ENCODE measurements at regions not wholly inside any gene's neighbourhood (a gene's known extent, or its start where the extent isn't known, plus 50 kb on each side); places are given as distances from the start of the nearest gene placed in this dataset.
"Not testable (repeated sequence)": the region's sequence is repeated elsewhere in the genome, so short reads cannot be mapped to it uniquely, and the experiment has no call there.

DNA sequence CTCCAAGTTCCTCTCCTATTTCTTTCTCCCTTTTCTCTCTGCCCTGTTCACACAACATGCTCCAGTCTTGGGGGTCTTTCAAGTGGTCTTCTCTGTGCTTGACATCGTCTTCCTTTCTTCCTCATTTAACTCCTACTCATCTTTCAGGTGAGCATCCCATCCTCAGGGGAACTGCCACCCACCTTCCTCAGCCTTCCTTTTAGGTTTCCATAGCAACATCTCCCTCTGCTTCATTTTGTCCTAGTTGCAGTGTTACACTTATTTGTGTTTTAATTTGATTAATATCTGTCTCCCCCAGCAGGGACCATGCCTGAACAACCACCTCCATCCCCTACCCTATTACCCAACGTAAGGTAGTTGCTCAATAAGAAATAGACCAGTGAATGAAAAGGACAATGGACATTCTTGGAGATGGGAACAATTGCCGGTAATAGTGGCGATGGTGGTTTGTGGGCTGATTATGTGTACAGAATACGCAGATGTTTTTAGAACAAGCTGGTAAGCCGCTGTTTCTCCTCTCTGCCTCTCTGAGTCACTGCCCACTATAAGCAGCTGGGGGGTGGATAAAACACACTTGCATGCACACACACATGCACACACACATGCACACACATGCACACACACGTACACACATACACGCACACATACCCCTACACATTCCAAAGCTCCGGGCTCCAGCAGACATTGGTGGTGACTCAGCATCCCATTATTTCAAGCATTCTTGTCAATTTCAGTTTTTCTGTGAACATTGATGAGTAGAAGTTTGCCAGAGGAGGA is 251.6 kb downstream of the GATA3 start:
- in situ Hi-C loops (cut with MboI; ENCODE audit: low sequenced_read_pairs): no loop called here

DNA sequence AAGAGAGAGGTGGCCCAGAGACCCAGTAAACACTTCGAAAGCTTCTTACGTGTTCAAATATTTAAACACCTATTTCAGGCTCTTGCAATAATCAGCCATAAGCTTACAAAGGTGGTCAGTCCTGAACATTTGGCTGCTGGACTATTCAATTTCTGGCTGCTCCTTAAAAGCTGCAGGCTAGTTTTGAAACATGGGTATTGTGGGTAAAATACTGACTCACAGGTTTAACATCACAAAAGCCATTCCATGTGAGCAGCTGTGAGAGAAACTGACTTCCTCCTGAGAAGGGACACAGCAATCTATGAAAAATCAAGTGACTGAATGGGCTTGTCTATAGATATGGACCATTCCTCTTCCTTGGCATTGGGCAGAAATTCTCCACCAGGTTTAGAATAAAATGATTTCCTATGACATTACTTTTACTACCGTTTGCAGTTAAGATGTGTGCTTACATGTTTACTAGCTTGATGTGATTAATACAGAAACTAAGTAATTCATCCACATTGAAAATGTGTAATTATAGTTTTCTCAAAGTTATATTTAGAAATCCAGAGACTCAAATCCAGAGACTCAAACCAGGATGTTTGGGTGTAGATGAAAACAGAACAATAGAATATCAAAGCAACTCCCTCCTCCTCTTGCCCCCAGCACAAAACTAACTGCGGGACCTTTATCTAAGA is 252.3 kb downstream of the GATA3 start:
- in situ Hi-C loops (cut with MboI; ENCODE audit: low sequenced_read_pairs): no loop called here

DNA sequence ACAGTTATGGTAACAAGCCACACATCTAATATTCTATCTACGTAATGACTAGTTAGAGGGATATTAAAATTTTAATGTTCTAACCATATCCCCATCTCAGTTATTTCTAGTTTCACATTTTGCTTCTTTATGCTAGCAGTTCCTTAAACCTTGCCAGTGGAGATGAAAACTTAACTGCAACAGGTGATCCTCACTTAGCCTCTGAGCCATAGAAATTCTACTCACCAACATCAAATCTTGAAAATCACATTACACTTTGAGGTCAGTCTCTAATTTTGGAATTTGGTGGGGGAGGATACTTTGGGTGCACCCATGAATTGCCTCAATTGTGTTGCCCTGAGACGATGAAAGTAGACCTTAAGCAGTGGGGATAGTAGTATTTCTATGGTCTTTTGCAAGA is 256.4 kb downstream of the GATA3 start:
- in situ Hi-C loops (cut with MboI; ENCODE audit: low sequenced_read_pairs): no loop called here

DNA sequence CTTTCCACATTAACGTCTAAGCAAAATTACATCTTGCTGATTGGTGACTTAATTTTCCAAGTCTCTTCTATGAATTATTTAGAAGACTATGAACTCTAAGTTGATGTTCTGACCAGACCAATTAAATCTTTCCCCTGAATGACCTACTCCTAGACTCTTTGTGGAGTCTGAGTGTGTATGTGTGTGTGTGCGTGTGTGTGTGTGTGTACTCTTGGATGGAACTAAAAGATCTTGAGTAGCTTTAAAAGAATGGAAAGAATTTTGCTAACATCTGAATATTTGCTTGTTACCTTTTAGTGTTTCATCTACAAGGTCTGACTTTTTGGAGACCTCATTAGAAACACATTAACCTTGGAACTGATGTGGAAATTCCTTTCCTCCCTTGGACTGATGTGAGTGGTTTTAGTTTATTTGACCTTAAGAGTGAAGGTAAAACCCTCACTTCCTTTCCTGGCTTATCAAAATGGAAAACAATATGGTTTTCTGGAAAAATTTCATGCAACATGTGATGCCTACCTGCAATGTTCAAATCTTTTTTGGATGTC is 257.1 kb downstream of the GATA3 start:
- in situ Hi-C loops (cut with MboI; ENCODE audit: low sequenced_read_pairs): no loop called here

DNA sequence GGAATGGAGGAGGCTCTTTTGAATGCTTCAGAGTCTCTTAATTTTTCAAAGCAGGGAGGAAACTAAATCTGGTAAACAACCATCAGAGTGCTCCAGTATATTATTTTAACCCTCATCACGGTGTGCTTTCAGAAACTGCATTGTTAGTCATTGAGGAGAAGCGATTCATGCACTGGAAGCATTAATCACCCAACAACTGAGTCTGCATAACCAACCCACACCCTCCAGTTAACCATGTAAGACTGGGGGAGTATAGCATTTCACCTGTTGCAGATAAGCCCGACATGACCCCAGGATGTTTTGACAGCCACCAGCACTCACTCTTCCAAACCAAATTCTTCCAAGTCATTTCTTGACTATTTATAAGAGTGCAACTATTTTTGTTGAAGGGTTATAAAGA is 257.6 kb downstream of the GATA3 start:
- in situ Hi-C loops (cut with MboI; ENCODE audit: low sequenced_read_pairs): no loop called here

DNA sequence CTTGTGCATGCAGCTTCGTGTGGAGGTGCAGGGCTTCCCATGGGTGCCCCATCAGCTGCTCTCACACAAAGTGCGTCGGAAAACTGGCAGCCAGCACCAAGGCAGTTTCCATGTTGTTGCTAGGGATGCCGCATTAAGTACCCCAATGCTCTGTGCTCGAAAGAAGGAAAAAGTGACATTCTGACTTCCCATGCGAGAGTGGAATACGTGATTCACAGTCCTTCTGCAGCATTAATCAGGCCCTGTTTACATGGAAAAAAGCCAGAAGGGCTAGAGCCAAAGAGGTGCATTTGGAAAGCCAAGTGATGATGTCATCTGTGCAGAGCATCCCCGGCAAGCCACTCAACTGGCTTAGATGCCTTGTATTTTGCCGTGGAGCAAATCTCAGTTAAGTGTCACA is 258.3 kb downstream of the GATA3 start:
- in situ Hi-C loops (cut with MboI; ENCODE audit: low sequenced_read_pairs): no loop called here

DNA sequence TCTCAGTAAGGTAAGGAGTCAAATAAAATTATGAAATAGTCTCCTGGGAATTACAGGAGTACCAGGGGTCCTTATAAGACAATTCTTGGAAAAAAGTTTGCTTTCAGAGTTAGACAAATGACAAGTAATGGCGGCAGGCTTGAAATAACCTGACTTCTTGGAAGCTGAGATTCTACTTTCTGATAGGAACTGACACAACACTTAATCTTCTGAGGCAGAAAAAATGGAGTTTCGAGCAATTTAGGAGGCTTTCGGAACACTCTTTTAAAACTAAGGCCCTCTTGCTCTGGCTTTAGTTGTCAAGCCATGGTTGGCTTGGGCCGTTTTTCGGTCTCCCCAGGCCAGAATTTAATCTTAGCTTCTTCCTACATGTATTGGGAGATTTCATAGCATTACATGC is 260.0 kb downstream of the GATA3 start:
- in situ Hi-C loops (cut with MboI; ENCODE audit: low sequenced_read_pairs): no loop called here

DNA sequence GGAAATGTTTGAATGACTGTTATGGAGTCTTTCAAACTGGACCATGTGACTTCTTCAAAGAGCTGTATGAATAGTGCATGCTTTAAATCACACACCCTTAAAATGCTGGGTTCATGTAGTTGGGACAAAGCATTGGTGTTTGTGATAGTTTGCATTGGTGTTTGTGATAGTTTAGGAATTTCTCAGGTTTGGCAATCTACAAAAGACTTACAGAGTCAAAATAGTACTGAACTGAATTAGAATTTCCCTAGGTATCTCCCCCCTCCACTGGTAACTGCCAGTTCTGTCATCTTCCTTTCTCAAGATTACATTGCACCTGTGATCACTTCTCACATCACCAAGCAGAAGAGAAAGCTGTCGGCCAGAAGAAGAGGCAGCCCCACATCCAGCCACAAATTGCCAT is 261.1 kb downstream of the GATA3 start:
- in situ Hi-C loops (cut with MboI; ENCODE audit: low sequenced_read_pairs): no loop called here

DNA sequence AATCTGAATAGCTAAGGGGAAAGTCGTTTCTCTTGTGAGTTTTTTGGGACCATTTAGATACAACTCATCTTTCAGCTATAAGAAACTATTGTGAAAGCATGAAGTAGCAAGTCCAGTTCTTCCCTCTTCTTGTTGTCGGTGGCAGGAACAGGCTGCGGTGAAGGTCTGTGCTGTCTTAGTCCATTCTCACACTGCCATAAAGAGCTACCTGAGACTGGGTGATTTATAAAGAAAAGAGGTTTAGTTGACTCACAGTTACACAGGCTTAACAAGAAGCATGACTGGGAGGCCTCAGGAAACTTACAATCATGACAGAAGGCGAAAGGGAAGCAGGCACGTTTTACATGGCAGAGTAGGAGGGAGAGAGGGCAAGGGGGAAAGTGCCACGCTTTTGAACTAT is 261.8 kb downstream of the GATA3 start:
- in situ Hi-C loops (cut with MboI; ENCODE audit: low sequenced_read_pairs): no loop called here

DNA sequence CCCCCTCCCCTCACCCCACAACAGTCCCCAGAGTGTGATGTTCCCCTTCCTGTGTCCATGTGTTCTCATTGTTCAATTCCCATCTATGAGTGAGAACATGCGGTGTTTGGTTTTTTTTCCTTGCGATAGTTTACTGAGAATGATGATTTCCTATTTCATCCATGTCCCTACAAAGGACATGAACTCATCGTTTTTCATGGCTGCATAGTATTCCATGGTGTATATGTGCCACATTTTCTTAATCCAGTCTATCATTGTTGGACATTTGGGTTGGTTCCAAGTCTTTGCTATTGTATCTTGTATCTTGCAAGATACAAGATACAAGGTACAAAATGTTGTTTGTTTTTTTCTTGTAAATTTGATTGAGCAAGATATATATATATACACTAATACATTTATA is 263.9 kb downstream of the GATA3 start:
- in situ Hi-C loops (cut with MboI; ENCODE audit: low sequenced_read_pairs): not testable (repeated sequence)

DNA sequence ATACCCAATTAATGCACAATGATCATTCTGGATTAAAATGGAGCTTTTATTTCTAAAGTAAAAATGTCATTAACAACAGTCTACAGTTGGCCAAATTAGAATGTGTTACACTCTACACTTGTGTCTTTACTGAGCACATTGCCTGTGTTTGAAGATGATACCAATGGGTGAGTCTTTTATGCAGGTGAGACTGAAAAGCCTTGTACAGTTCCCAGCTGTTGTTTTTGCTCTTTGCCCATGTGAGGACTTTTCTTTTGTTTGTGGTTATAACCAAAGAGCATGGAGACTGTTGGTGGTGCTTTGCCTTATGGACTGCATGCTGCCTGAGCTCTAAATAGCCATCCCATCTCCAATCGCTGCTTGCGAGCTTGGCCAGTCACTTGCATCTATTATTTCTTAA is 264.5 kb downstream of the GATA3 start:
- in situ Hi-C loops (cut with MboI; ENCODE audit: low sequenced_read_pairs): no loop called here

DNA sequence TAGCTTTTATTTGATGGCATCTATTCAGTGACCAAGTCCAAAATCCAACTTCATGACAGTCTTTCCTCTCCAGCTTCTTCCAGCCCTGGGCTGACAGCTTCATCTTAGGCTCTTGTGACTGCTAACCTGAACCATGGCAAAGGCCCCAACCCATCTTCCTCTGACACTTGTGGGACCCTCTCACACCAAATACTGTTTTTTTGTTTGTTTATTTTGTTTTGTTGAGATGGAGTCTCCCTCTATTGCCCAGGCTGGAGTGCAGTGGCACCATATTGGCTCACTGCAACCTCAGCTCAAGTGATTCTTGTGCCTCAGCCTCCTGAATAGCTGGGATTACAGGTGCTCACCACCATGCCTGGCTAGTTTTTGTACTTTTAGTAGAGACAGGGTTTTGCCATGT is 265.2 kb downstream of the GATA3 start:
- in situ Hi-C loops (cut with MboI; ENCODE audit: low sequenced_read_pairs): no loop called here

DNA sequence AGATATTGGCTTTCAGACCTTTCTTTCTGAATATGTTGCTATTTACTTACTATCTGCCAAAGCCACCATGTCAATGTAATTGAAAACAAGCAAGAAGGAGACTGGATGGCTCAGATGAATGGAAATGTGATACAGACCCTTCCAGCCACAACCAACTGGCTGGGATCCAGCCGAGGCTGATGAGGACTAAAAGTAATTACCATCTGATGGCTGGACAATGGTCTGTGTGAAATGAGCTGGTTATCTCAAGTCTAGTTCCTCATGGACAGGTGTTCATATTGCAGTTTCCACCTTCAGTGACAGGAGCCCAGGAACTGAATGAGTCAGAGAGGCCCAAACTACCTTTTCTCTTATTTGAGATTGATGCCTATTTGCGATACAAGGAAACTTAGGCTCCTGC is 267.5 kb downstream of the GATA3 start:
- in situ Hi-C loops (cut with MboI; ENCODE audit: low sequenced_read_pairs): no loop called here

DNA sequence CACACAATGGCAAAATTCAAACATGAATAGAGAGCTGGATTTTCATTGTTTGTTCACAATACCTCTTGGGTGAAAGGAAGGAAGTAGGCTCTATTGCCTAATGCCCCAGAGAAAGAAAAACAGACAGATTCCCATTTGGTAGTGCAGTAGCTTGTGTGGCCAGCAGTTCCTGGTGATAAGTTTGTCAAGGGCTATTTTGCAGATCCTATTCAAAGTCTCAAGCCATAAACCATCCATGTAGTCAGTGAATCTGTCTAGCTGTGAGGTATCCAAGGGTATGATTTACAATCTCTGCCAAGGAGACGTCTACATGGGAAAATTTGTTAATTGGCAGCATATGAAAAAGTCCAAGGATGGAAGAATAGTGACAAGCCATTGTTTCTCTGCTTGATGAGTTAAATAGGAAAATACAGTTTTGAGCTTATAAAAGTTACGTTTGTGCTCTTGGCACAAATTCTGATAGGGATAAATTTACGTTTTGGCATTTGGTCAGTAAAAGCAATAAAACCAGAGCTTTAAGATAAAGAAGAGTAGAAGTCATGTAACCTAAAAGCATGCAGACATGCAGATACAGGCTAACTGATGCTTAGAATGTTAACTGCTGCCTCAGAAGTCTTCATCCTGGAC is 269.1 kb downstream of the GATA3 start:
- in situ Hi-C loops (cut with MboI; ENCODE audit: low sequenced_read_pairs): no loop called here

DNA sequence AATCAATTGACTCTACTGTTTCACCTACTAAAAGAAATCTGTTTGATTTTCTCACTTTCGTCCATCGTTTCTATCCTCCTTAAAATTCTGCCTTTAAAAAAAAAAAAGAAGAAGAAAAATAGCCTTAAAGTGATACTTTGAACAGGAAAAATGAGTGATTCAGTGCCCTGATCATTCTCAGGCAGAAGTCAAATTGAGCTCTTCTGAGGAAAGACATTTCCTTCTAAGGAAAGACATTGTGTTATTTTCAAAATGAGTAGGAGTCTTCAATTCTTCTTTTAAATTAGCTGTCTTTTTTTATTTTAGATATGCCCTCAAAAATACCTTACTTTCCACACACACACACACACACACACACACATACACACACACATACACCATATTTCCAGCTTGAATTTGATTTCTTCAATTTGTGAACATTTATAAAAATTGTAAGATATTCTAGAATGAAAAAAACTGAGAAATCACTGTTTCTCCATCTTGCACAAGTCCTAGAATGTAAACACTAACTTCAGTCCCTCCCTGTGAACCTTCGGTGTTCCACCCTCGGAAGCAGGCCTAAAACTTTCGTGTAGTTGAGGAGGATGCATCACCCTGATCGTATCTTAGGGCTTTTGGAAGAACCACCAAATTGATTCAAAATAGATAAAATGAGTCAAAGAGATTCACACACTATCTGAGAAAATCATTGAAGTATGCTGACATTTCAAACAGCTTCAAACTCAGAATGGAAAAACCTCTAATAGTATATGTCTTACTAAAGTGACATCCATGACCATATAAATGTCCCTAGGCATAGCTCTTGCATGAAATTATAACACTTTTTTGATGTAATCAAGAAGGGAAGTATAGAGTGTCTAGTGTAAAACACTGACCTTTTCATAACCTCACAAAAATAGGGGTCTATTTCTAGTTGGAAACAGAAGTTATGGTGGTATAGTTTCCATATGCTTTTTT is 270.8 kb downstream of the GATA3 start:
- in situ Hi-C loops (cut with MboI; ENCODE audit: low sequenced_read_pairs): no loop called here

DNA sequence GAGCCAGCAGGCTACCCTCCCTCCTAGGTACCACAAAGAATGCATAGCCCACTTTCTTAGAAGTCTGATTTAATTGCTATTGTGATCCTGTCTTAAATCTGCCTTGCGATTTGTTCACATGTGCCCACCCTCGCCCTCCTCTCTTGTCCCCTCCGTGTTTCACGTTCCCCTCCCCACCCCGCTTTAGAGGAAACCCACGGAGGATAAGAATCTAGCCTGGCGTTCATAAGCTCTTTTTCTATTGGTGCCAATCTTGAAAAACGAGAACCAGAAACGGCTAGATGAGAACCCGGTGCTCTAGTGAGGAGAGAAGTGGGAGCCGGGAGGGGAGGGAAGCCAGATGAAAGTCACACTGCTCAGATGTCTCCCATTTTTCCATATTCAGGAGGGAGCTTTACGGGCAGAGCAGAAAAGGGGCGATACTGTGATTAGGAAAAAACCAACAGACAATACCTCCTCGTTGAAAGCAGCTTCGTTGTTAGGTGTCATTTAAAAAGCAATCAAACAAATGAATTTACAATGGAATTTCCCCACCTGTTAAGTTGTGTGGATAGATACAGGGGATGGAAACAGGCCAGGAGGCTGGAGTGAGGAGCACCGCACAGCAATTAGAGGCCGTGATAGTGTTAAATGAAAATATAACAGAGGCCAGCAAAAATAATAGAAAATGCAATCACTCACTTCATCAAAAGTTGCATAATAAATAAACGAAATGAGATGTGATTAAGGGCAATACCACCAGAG is 272.1 kb downstream of the GATA3 start:
- in situ Hi-C loops (cut with MboI; ENCODE audit: low sequenced_read_pairs): no loop called here

DNA sequence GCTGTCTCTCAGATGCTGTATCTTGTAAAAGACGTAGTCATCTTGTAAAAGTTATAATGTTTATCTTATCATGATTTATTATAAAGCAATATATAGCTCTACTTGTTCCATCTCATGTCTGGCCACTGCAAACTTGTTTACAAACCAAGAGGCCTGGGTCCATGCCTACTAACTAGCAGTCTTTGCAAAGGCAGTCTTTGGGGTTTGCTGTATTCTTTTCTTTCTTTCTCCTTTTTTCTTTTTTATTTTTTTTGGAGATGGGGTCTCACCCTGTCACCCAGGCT is 272.6 kb downstream of the GATA3 start:
- in situ Hi-C loops (cut with MboI; ENCODE audit: low sequenced_read_pairs): no loop called here

DNA sequence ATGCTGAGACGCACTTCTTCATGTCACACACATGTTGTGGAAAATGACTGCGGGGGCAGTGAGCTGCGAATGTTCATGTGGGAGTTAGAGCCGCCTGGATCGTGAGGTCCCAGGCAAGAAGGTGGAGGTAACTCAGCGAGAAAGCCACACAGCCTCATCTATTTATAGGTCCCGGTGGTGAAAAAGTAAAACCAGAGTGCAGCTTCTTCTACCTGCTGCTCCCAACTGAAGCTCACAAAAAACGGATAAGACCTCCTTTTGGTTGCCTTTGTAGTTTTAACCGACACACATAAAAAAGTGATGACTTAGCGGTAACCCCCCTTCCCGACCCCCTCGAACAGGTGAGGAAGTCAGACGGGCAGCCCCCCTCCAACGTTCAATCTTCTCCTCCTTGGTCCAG is 276.9 kb downstream of the GATA3 start:
- in situ Hi-C loops (cut with MboI; ENCODE audit: low sequenced_read_pairs): no loop called here

DNA sequence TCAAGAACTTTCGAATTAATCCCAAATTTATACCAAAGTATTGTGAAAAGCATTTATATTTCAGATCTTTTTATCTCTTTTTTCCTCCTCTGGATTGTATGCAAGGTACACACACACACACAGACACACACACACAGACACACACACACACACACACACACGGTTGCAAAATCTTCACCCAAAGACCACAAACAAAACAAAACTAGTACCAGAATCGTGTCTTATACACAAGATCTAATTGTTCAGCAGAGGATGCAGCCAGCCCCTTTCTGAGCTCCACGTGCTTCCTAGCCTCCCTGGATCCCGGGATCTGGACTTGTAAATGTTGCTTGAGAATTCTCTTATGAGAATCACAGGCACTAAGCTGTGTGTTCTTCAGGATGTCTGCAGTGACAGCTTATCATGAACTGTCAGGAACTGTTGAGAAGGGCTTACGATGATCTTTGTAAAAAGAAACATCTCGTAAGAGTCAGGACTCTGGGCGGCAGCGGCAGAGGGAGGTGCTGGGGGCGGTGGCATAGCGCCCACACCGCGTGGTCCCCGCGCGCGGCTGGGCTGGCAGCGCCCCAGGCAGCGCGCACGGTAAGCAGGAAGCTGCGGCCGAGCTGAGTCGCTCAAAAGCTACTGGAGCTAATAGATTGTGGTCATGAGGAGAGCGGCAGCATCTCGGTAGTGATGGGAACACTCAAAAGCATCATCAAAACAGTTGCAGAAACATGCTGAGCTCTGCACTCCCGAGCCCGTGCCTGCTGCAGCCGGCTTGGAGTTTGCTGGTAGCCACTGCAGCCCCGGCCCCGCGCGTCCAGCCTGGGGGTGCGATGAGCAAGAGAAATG is 277.6 kb downstream of the GATA3 start:
- in situ Hi-C loops (cut with MboI; ENCODE audit: low sequenced_read_pairs): no loop called here

DNA sequence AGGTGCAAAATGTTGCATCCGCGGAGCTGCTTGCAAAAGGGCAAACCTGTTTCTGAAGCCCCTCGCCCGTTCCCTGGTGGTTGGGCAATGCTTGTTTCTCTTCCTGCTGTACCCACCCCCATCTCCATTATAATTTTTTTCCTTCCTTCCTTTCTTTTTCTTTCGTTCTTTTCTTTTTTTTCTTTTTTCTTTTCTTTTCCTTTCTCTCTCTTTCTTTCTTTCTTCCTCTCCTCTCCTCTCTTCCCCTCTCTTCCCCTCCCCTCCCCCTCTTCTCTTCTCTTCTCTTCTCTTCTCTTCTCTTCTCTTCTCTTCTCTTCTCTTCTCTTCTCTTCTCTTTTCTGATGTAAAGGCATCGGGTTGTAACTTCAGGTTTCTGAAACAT is 278.2 kb downstream of the GATA3 start:
- in situ Hi-C loops (cut with MboI; ENCODE audit: low sequenced_read_pairs): no loop called here

Data from HL-60/S4 treated with retinoic acid at 250 ng/mL for 4 days and 3 days (cell line).